SK-N-SH (cell line): ENCODE measurements at regions not wholly inside any gene's neighbourhood (a gene's known extent, or its start where the extent isn't known, plus 50 kb on each side); places are given as distances from the start of the nearest gene placed in this dataset.

ENCODE experiments used
- CTCF ChIA-PET: fragments of 300-600, 350-600 bp; formaldehyde crosslinking; extraction: SDS; loops from one replicate; lab custom pipeline; 2021; lab: Yijun Ruan, JAX
- POLR2A ChIA-PET: fragments of 350-600 bp; sonication (Branson Sonifier 250); formaldehyde crosslinking; extraction: SDS; loops from one replicate; lab custom pipeline; 2020; ENCODE audit warnings: antibody characterized with exemption, inconsistent platforms; lab: Yijun Ruan, JAX
- DNase-seq: peaks from one replicate; pipeline ENCODE4 v3.0.0; 2012
- H2AFZ ChIP-seq: fragments of 200-600 bp; sonication (generic); 2 replicates; pipeline ENCODE4 v1.8.1; 2016; ENCODE audit warnings: antibody characterized with exemption, mild to moderate bottlenecking, low read depth
- H3F3A ChIP-seq: fragments of 200-600 bp; sonication (generic); replicated peaks from 2 replicates; pipeline ENCODE3; 2016; ENCODE audit warnings: antibody characterized with exemption, mild to moderate bottlenecking; ENCODE audit not compliant: insufficient read depth
- H3K27ac ChIP-seq, 2 experiments: fragments of 200-500 bp in 1 of 2; fragments of 200-600 bp in 1 of 2; sonication (Bioruptor generic) in 1 of 2; sonication (generic), shearing (Covaris generic) in 1 of 2; 2 replicates each; pipeline versions ENCODE4 v1.5.1 to v1.6.1; 2014 to 2016; ENCODE audit warnings: low read depth in 2 of 2, inconsistent platforms in 1 of 2, low read length in 1 of 2, mild to moderate bottlenecking in 1 of 2, mixed read lengths in 1 of 2
- H3K27me3 ChIP-seq: fragments of 200-600 bp; sonication (generic), shearing (Covaris generic); 2 replicates; pipeline ENCODE4 v1.6.1; 2016; ENCODE audit warnings: mixed run types; ENCODE audit not compliant: insufficient read depth
- H3K36me3 ChIP-seq, 2 experiments: fragments of 200-500 bp in 1 of 2; fragments of 200-600 bp in 1 of 2; sonication (Bioruptor generic) in 1 of 2; sonication (generic) in 1 of 2; replicated peaks in 1 of 2; 2 replicates each; pipeline versions ENCODE3 to v1.5.1; 2014 to 2016; ENCODE audit warnings: low read length in 1 of 2, mild to moderate bottlenecking in 1 of 2; ENCODE audit not compliant: insufficient read depth in 2 of 2, control insufficient read depth in 1 of 2
- H3K4me1 ChIP-seq, 2 experiments: fragments of 200-500 bp in 1 of 2; fragments of 200-600 bp in 1 of 2; sonication (Bioruptor generic) in 1 of 2; sonication (generic), shearing (Covaris generic) in 1 of 2; 2 replicates each; pipeline versions ENCODE4 v1.5.1 to v1.6.1; 2014 to 2016; ENCODE audit warnings: low read depth in 1 of 2, low read length in 1 of 2, mixed run types in 1 of 2; ENCODE audit not compliant: insufficient read depth in 2 of 2, control insufficient read depth in 1 of 2
- H3K4me2 ChIP-seq: fragments of 200-600 bp; sonication (generic), shearing (Covaris generic); 2 replicates; pipeline ENCODE4 v1.6.1; 2017; ENCODE audit warnings: mixed run types
- H3K4me3 ChIP-seq, 2 experiments: fragments of 200-500 bp in 1 of 2; fragments of 200-600 bp in 1 of 2; sonication (Bioruptor generic) in 1 of 2; sonication (generic), shearing (Covaris generic) in 1 of 2; 2 replicates each; pipeline versions ENCODE4 v1.5.1 to v1.8.1; 2014 to 2016; ENCODE audit warnings: low read depth in 2 of 2, inconsistent platforms in 1 of 2, low read length in 1 of 2, mild to moderate bottlenecking in 1 of 2, mixed read lengths in 1 of 2, moderate library complexity in 1 of 2
- H3K79me2 ChIP-seq: fragments of 200-600 bp; sonication (generic); 2 replicates; pipeline ENCODE4 v1.8.1; 2017; ENCODE audit warnings: mild to moderate bottlenecking; ENCODE audit not compliant: insufficient read depth
- H3K9ac ChIP-seq: fragments of 200-600 bp; sonication (generic); 2 replicates; pipeline ENCODE4 v1.6.1; 2017; ENCODE audit warnings: mixed run types
- H3K9me2 ChIP-seq: fragments of 200-600 bp; sonication (generic); 2 replicates; pipeline ENCODE4 v1.6.1; 2017; ENCODE audit warnings: mixed run types
- H3K9me3 ChIP-seq: fragments of 200-600 bp; sonication (generic); 2 replicates; pipeline ENCODE4 v1.6.1; 2017; ENCODE audit warnings: mixed run types, mild to moderate bottlenecking, moderate library complexity
- H4K20me1 ChIP-seq: fragments of 200-600 bp; sonication (generic); 2 replicates; pipeline ENCODE4 v1.6.1; 2017; ENCODE audit warnings: mild to moderate bottlenecking, mixed run types; ENCODE audit not compliant: insufficient read depth
- CHD2 ChIP-seq: fragments of 150-350 bp; IDR thresholded peaks from 2 replicates; pipeline ENCODE4 v1.6.1; 2018; ENCODE audit warnings: low read length; ENCODE audit not compliant: partially characterized antibody
- ELF1 ChIP-seq: IDR thresholded peaks from 2 replicates; pipeline ENCODE4 v1.4.0; 2012
- EZH2phosphoT487 ChIP-seq: fragments of 200-600 bp; sonication (generic); IDR thresholded peaks from 2 replicates; pipeline ENCODE4 v1.6.1; 2017; ENCODE audit warnings: low read depth, mixed run types, mild to moderate bottlenecking, antibody characterized with exemption, moderate library complexity, borderline replicate concordance
- FOXJ3 ChIP-seq: sonication (generic); formaldehyde crosslinking; IDR thresholded peaks from 2 replicates; pipeline ENCODE4 v1.5.1; 2020; ENCODE audit warnings: mild to moderate bottlenecking, missing genetic modification reagents
- FOXM1 ChIP-seq: IDR thresholded peaks from 2 replicates; pipeline ENCODE4 v1.4.0; 2012; ENCODE audit warnings: low read depth, mild to moderate bottlenecking
- GATA2 ChIP-seq: sonication (generic); formaldehyde crosslinking; IDR thresholded peaks from 2 replicates; pipeline ENCODE4 v1.5.0; 2020; ENCODE audit warnings: mild to moderate bottlenecking, missing genetic modification reagents
- IRF3 ChIP-seq: fragments of 150-350 bp; IDR thresholded peaks from 2 replicates; pipeline ENCODE4 v1.6.1; 2016; ENCODE audit warnings: mild to moderate bottlenecking, low read depth, low read length
- MAX ChIP-seq: IDR thresholded peaks from 2 replicates; pipeline ENCODE4 v1.4.0; 2012; ENCODE audit warnings: low read depth
- NFIC ChIP-seq: IDR thresholded peaks from 2 replicates; pipeline ENCODE4 v1.4.0; 2012; ENCODE audit warnings: borderline replicate concordance
- NRF1 ChIP-seq: IDR thresholded peaks from 2 replicates; pipeline ENCODE4 v1.6.1; 2012; ENCODE audit warnings: low read depth, mild to moderate bottlenecking, low read length
- PBX3 ChIP-seq: IDR thresholded peaks from 2 replicates; pipeline ENCODE4; 2012
- POLR2AphosphoS5 ChIP-seq: IDR thresholded peaks from 2 replicates; pipeline ENCODE4 v1.6.1; 2012; ENCODE audit warnings: low read depth, low read length
- RCOR1 ChIP-seq: fragments of 150-350 bp; IDR thresholded peaks from 2 replicates; pipeline ENCODE4 v1.6.1; 2017; ENCODE audit warnings: antibody characterized with exemption, low read length
- REST ChIP-seq: IDR thresholded peaks from 2 replicates; pipeline ENCODE4 v1.6.1; 2012; ENCODE audit warnings: mild to moderate bottlenecking, low read depth, low read length, moderate library complexity
- RXRA ChIP-seq: IDR thresholded peaks from 2 replicates; pipeline ENCODE4 v1.4.0; 2012; ENCODE audit warnings: low read depth, mild to moderate bottlenecking, borderline replicate concordance
- SMC3 ChIP-seq: IDR thresholded peaks from 2 replicates; pipeline ENCODE4 v1.6.1; 2012; ENCODE audit warnings: low read depth, low read length, improper control_type of control experiment
- TAF1 ChIP-seq: IDR thresholded peaks from 2 replicates; pipeline ENCODE4 v1.6.1; 2012; ENCODE audit warnings: low read depth, mild to moderate bottlenecking, low read length, moderate library complexity, borderline replicate concordance
- TCF12 ChIP-seq: IDR thresholded peaks from 2 replicates; pipeline ENCODE4 v1.4.0; 2012
- USF2 ChIP-seq: fragments of 150-350 bp; IDR thresholded peaks from 2 replicates; pipeline ENCODE4 v1.6.1; 2017; ENCODE audit warnings: antibody characterized with exemption, low read length, low read depth, borderline replicate concordance
- ZBTB33 ChIP-seq: IDR thresholded peaks from 2 replicates; pipeline ENCODE4 v1.4.0; 2012; ENCODE audit warnings: low read depth, borderline replicate concordance
- WGBS: methylation state at CpG from one replicate; pipeline ENCODE4 v1.1.6; 2017; ENCODE audit warnings: low lambda C conversion rate; 5-methylcytosine and 5-hydroxymethylcytosine counted together

GRCh38 chr1:110785612-110786011 is 87.3 kb upstream of the CD53 start:
- Histone ChIP-seq H3K79me2 (no peaks in the 10 kb centered on the region), H2AFZ (no peak overlapping the region), H3K27me3 (no peaks in the 10 kb centered on the region; the same call in 1 of the 2 replicates), H3F3A (no peaks in the 10 kb centered on the region), H3K4me3 (no peak overlapping the region), H4K20me1 (no peaks in the 10 kb centered on the region), H3K4me2 (no peak overlapping the region), H3K9me2 (no peaks in the 10 kb centered on the region), H3K36me3 (no peaks in the 10 kb centered on the region), H3K4me1 (no peaks in the 10 kb centered on the region; a peak in 1 of 4 replicates), H3K27ac (no peak overlapping the region), H3K9me3 (no peaks in the 10 kb centered on the region), H3K9ac (no peak overlapping the region)
- 6% methylated on average over 2 of the region's 2 CpGs for WGBS
- ChIA-PET POLR2A (no interaction called here), CTCF (interaction anchor here (1.1 to 15.7 kb wide), 6 partner anchors 9 to 245 kb away, joined by 3 to 280 read pairs (median 31); no protein-coding TSS in a partner anchor)
- no peak for TF ChIP-seq PBX3
- no peak for TF ChIP-seq RXRA
- no peak for TF ChIP-seq FOXM1
- TF ChIP-seq MAX = no peak
- TF ChIP-seq SMC3 = no peak
- TF ChIP-seq TAF1 = no peak
- DNase-seq = no peak

GRCh38 chr1:110785055-110785454 is 87.9 kb upstream of the CD53 start:
- Histone ChIP-seq H3K4me3 (no peak overlapping the region), H3K4me2 (no peak overlapping the region), H3K9ac (no peak overlapping the region), H3K27ac (no peak overlapping the region), H3K9me2 (no peaks in the 10 kb centered on the region), H4K20me1 (no peaks in the 10 kb centered on the region), H3K79me2 (no peaks in the 10 kb centered on the region), H3K4me1 (no peaks in the 10 kb centered on the region; a peak in 1 of 4 replicates), H3K9me3 (no peaks in the 10 kb centered on the region), H2AFZ (no peak overlapping the region)
- ChIA-PET CTCF (interaction anchor here (1.1 to 15.7 kb wide), 11 partner anchors 9 to 289 kb away, joined by 3 to 280 read pairs (median 23); no protein-coding TSS in a partner anchor), POLR2A (no interaction called here)
- no peak for DNase-seq
- TF ChIP-seq IRF3 (no peak), REST (no peak), EZH2phosphoT487 (no peak), CHD2 (no peak), ZBTB33 (no peak), TAF1 (no peak), FOXJ3 (CRISPR knock-in tag) (no peak), USF2 (no peak), ELF1 (no peak), NRF1 (no peak), FOXM1 (no peak), TCF12 (no peak), RCOR1 (no peak), NFIC (no peak), POLR2AphosphoS5 (no peak), GATA2 (CRISPR knock-in tag) (no peak)
- TF ChIP-seq, all 33 proteins: peak for 0
- under 1% methylated on average over 3 of the region's 3 CpGs for WGBS
- Histone ChIP-seq H3F3A (no peaks in the 10 kb centered on the region), H3K27me3 (no peaks in the 10 kb centered on the region; the same call in 1 of the 2 replicates), H3K36me3 (no peaks in the 10 kb centered on the region)
